B cell (primary cell): ENCODE measurements at regions not wholly inside any gene's neighbourhood (a gene's known extent, or its start where the extent isn't known, plus 50 kb on each side); places are given as distances from the start of the nearest gene placed in this dataset.

Experiments
- ATAC-seq: fragments of 200-7000 bp; cut with Tn5 transposase; one replicate; pipeline ENCODE4 v1.10.0; 2021; ENCODE audit warnings: low read depth, mild to moderate bottlenecking, moderate number of reproducible peaks, moderate library complexity
- CTCF ChIA-PET: fragments of 350-600 bp; sonication (Branson Sonifier 250); formaldehyde crosslinking; loops from one replicate; lab custom pipeline; 2021; ENCODE audit warnings: antibody characterized with exemption, inconsistent platforms; lab: Charles Lee
- POLR2A ChIA-PET: fragments of 350-600 bp; sonication (Branson Sonifier 250); formaldehyde crosslinking; loops from one replicate; lab custom pipeline; 2021; ENCODE audit warnings: antibody characterized with exemption; lab: Charles Lee
- DNase-seq: peaks from one replicate; pipeline ENCODE4 v3.0.0; 2013
- H2AFZ ChIP-seq: 2 replicates; pipeline ENCODE4 v1.6.1; 2012; ENCODE audit warnings: mild to moderate bottlenecking, low read depth, low read length; ENCODE audit not compliant: insufficient read depth, poor library complexity, severe bottlenecking
- H3K27ac ChIP-seq, 2 donors: 1 replicate in 1 of 2; 2 replicates in 1 of 2; pipeline ENCODE4 v1.5.1; 2012 to 2013; ENCODE audit warnings: low read length in 2 of 2, mild to moderate bottlenecking in 2 of 2, moderate library complexity in 1 of 2
- H3K27me3 ChIP-seq, 4 experiments: fragments of 200-600 bp in 1 of 4; sonication (generic) in 1 of 4; replicated peaks in 1 of 4; 1 replicate in 2 of 4; 2 replicates in 2 of 4; pipeline versions ENCODE4 v1.6.1 to v1.7.0; 2013 to 2016; ENCODE audit warnings: low read length in 3 of 4, mild to moderate bottlenecking in 2 of 4, mixed read lengths in 1 of 4, moderate library complexity in 1 of 4; ENCODE audit not compliant: insufficient read depth in 4 of 4, control insufficient read depth in 3 of 4; ENCODE audit errors: control extremely low read depth in 1 of 4
- H3K36me3 ChIP-seq, 2 experiments: replicated peaks in 1 of 2; 1 replicate in 1 of 2; 2 replicates in 1 of 2; pipeline versions ENCODE4 v1.6.1 to v1.7.1; 2013; ENCODE audit warnings: low read length in 1 of 2; ENCODE audit not compliant: insufficient read depth in 2 of 2, control insufficient read depth in 1 of 2; ENCODE audit errors: control extremely low read depth in 1 of 2, extremely low read depth in 1 of 2
- H3K4me1 ChIP-seq, 2 donors: fragments of 200-600 bp in 1 of 2; sonication (generic) in 1 of 2; 1 replicate in 1 of 2; 2 replicates in 1 of 2; pipeline versions ENCODE4 v1.5.1 to v1.6.1; 2013 to 2017; ENCODE audit warnings: low read length in 2 of 2; ENCODE audit not compliant: control insufficient read depth in 2 of 2, insufficient read depth in 2 of 2
- H3K4me2 ChIP-seq: replicated peaks from 2 replicates; pipeline ENCODE3; 2012; ENCODE audit warnings: mild to moderate bottlenecking, low read depth, low read length; ENCODE audit not compliant: poor library complexity, severe bottlenecking
- H3K4me3 ChIP-seq, 5 experiments: fragments of 200-600 bp in 1 of 5; sonication (generic) in 1 of 5; 1 replicate in 3 of 5; 2 replicates in 2 of 5; pipeline versions ENCODE4 v1.5.1 to v1.7.0; 2011 to 2016; ENCODE audit warnings: low read length in 4 of 5, mild to moderate bottlenecking in 4 of 5, low read depth in 2 of 5, control low read depth in 1 of 5, moderate library complexity in 1 of 5; ENCODE audit not compliant: insufficient read depth in 1 of 5; ENCODE audit errors: control extremely low read depth in 1 of 5, extremely low read depth in 1 of 5
- H3K79me2 ChIP-seq: fragments of 200-600 bp; sonication (generic); one replicate; pipeline ENCODE4 v1.6.0; 2016; ENCODE audit warnings: low read length; ENCODE audit not compliant: control insufficient read depth, insufficient read depth
- H3K9ac ChIP-seq: fragments of 200-600 bp; sonication (generic); 2 replicates; pipeline ENCODE4 v1.6.1; 2017; ENCODE audit warnings: mild to moderate bottlenecking, low read length, moderate library complexity
- H3K9me3 ChIP-seq, 3 donors: one replicate each; pipeline versions ENCODE4 v1.6.1 to v1.7.1; 2013; ENCODE audit warnings: low read length in 2 of 3; ENCODE audit not compliant: control insufficient read depth in 2 of 3, insufficient read depth in 1 of 3; ENCODE audit errors: control extremely low read depth in 1 of 3
- H4K20me1 ChIP-seq: 2 replicates; pipeline ENCODE4 v1.6.0; 2012; ENCODE audit warnings: mild to moderate bottlenecking, low read length; ENCODE audit not compliant: insufficient read depth, control insufficient read depth, poor library complexity, severe bottlenecking
- H3K27ac Mint-ChIP-seq: one replicate; pipeline ENCODE4 v1.8.0; 2021; ENCODE audit warnings: mixed read lengths
- H3K27me3 Mint-ChIP-seq: one replicate; pipeline ENCODE4 v1.8.0; 2021; ENCODE audit warnings: mixed read lengths
- H3K4me1 Mint-ChIP-seq: one replicate; pipeline ENCODE4 v1.8.0; 2021; ENCODE audit warnings: mixed read lengths
- H3K4me3 Mint-ChIP-seq: one replicate; pipeline ENCODE4 v1.8.0; 2021; ENCODE audit warnings: mixed read lengths
- H3K9me3 Mint-ChIP-seq: one replicate; pipeline ENCODE4 v1.8.0; 2022; ENCODE audit warnings: mixed read lengths; ENCODE audit not compliant: insufficient read depth
- CTCF ChIP-seq: fragments of 200-600 bp; IDR thresholded peaks from one replicate; pipeline ENCODE4 v1.8.0; 2022; ENCODE audit warnings: antibody characterized with exemption, mild to moderate bottlenecking
- EZH2 ChIP-seq: IDR thresholded peaks from 2 replicates; pipeline ENCODE4 v1.6.1; 2012; ENCODE audit warnings: borderline replicate concordance, low read depth, mild to moderate bottlenecking, moderate library complexity, low read length; ENCODE audit not compliant: insufficient read depth, poor library complexity, severe bottlenecking
- WGBS: methylation state at CpG from one replicate; pipeline ENCODE4 v1.1.5; 2013; ENCODE audit warnings: missing lambda C conversion rate; ENCODE audit not compliant: insufficient coverage; 5-methylcytosine and 5-hydroxymethylcytosine counted together
- intact Hi-C: fragments of 100-400 bp; cut with micrococcal nuclease; formaldehyde crosslinking; loops from one replicate; pipeline ENCODE4 v1.10.0; 2022

- 60% methylated on average over 18 of the region's 21 CpGs for WGBS
- intact Hi-C loops: loop anchor here (1.0 to 5.0 kb wide), 8 partner anchors 46 to 436 kb away; no protein-coding TSS in a partner anchor
Observed at GRCh38 chr15:70196372-70197316, 98.9 kb upstream of the TLE3 start.

More at GRCh38 chr15:70196372-70197316, 98.9 kb upstream of the TLE3 start:
- no peaks in the 10 kb centered on the region for H3K36me3 ChIP-seq
- no peaks in the 10 kb centered on the region for H4K20me1 ChIP-seq
- TF ChIP-seq EZH2 (no peak), CTCF (no peak)
- ATAC-seq: peak; percentile 85
- no peaks in the 10 kb centered on the region for H3K9me3 Mint-ChIP-seq
- no peak overlapping the region for H3K9ac ChIP-seq
- no peaks in the 10 kb centered on the region for H3K79me2 ChIP-seq
- peak; percentile 86 for DNase-seq
- peaks cover 33 to 57% of the 10 kb centered on the region in 2 donors for H3K4me1 ChIP-seq
- peak overlapping the region; percentile 51 for H3K4me2 ChIP-seq
- CTCF ChIA-PET: interaction anchor here (1.3 kb wide), 1 partner anchor 270 kb away, joined by 4 read pairs; no protein-coding TSS in a partner anchor
- H2AFZ ChIP-seq: peak overlapping the region; percentile 20
- POLR2A ChIA-PET: interaction anchor here (1.6 to 2.1 kb wide), 2 partner anchors 44 to 98 kb away, joined by 5 to 8 read pairs; partner anchors contain the start of gene TLE3
- H3K4me1 Mint-ChIP-seq: peaks cover 52% of the 10 kb centered on the region
- H3K27ac ChIP-seq: no peak overlapping the region
- peaks cover 26% of the 10 kb centered on the region for H3K27me3 Mint-ChIP-seq
- H3K9me3 ChIP-seq: peaks cover 0 to 2% (median 0%) of the 10 kb centered on the region in 3 donors
- peak overlapping the region; percentile 89 for H3K27ac Mint-ChIP-seq
- peaks cover 0 to 16% (median 6%) of the 10 kb centered on the region in 4 experiments for H3K27me3 ChIP-seq
- peak overlapping the region; percentile 72 for H3K4me3 Mint-ChIP-seq
- no peak overlapping the region for H3K4me3 ChIP-seq
